GM12875 (cell line): ENCODE measurements at regions not wholly inside any gene's neighbourhood (a gene's known extent, or its start where the extent isn't known, plus 50 kb on each side); places are given as distances from the start of the nearest gene placed in this dataset.

Experiments
- H3K4me3 ChIP-seq: one replicate; pipeline ENCODE4 v1.5.1; 2011; ENCODE audit warnings: low read depth, low read length, control low read depth
- TF ChIP-seq, protein P1 (sequence below): IDR thresholded peaks from 2 replicates; pipeline ENCODE4 v1.5.1; 2011; ENCODE audit warnings: low read depth, mild to moderate bottlenecking, control low read depth, inconsistent platforms, low read length, moderate library complexity, borderline replicate concordance; ENCODE audit not compliant: insufficient read depth

DNA sequence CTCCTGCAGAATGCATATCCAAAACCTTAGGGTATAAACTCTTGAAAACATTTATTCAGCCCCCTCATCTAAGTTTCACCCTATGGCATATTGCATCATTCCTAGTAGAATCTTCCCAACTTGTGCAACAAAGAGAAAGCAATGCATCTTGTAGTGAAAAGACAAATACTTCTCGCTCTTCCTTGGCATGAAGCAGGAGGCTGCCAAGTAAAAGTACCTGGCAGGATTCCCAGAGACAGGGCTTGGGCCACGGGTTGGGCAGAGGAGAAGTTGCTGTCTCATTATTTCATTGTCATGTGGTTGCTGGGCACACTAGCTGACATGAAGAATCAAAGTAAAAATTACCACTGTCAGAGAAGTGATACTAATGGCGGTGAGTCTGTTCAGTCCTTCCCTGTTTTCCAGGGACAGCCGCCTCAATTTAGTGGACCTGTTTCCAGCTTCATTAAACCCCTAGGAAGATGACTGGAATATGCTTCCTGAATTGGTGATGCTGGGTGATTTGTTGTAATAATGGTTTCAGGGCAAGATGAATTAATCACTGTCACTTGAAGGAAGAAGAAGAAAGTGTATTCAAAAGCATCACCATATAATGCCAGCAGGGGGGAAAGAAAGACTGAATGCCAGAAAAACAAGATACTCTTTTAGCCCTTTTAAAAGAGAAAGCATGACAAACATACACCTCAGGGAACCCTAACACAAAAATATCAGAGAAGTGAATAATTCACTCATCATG lies 380.5 kb upstream of the IGFBP7 start:
- H3K4me3 ChIP-seq = no peak overlapping the region
- TF ChIP-seq, protein P1, sequence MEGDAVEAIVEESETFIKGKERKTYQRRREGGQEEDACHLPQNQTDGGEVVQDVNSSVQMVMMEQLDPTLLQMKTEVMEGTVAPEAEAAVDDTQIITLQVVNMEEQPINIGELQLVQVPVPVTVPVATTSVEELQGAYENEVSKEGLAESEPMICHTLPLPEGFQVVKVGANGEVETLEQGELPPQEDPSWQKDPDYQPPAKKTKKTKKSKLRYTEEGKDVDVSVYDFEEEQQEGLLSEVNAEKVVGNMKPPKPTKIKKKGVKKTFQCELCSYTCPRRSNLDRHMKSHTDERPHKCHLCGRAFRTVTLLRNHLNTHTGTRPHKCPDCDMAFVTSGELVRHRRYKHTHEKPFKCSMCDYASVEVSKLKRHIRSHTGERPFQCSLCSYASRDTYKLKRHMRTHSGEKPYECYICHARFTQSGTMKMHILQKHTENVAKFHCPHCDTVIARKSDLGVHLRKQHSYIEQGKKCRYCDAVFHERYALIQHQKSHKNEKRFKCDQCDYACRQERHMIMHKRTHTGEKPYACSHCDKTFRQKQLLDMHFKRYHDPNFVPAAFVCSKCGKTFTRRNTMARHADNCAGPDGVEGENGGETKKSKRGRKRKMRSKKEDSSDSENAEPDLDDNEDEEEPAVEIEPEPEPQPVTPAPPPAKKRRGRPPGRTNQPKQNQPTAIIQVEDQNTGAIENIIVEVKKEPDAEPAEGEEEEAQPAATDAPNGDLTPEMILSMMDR = no peak

DNA sequence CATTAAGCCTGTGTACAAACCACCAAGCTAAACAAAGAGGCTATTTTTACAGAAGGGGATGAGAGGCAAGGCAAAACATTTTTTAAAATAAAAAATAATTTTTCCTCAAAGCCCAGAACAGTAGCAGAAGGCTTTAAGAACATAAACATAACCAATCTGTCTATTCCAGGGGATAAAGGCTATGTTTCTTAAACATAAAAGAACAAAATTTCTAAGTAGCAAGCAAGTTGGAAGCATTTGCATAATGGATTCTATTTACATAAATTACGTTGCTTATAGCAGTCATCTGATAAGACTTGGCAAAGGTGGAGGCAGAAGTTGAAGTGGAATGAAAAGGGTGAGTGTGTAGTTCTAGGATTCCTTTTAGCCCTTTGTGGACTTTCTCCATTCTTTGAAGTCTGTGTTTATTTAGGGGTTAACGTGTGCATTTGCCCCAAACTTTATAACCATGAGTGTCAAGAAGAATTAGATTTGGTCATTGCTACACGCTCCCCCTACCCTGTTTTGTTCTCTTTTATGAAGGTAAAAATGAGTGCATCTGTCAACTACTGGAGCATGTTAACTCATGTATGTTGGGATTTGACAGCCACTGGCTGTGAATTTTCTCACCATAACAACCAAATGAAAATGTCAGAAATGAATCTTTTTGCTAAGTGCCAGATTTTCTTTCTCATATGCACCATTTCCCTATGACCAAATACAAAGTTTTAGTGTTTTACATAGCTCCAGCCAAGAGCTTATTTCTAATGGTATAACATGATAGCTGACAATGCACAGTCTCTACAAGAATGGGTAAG lies 378.4 kb upstream of the IGFBP7 start:
- TF ChIP-seq, protein P1 = no peak
- no peak overlapping the region for H3K4me3 ChIP-seq

DNA sequence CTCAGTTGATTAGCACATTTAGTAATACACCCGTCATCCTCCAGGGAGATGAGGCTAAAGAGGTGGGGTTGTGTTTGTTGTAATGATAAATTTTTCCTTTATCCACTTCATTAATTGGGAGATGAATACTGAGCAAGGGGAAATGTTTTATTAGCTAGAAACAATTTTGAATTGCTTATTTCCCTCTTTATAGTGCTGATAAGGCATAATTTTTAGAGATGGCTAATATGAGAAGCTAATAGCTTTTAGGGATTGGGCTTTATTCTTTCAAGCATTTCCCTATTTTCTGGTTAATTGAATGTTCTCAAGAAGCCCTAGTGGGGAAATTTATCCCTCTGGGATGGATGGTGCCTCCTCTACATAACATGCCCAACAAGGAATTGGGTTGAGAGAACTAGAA lies 365.2 kb upstream of the IGFBP7 start:
- TF ChIP-seq, protein P1 = no peak
- no peak overlapping the region for H3K4me3 ChIP-seq

DNA sequence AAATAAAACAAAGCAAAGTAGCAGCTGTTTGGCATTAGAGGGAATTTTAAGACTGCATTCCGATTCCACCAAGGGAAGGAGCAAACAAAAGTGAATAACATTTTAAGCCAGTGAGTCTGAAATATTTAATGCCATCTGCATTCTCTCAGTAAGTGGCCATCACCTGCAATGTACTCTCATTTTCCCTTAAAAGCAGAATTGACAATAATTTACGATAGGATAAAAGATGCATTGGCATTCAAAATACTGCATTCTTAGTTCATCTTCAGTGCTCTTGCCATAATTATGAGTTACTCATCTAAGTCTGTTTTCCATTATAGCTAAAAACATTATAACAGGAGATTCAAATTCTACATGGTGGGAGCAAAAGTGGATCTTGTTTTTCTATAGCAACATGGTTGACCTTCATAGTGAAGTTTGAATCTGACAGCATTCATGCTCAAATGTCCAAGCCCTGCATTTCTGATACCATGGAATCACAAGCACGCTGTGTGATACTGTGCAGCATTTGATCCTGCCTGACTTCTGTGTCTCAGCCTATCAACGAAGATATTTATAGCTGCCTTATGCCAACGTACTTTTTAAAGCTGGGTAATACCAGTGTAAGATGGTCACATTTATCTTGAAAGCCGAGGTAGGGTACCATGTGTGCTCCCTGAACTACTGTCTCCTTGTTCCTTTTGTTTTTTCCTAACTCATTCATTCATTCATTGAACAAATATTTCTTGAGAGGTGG lies 355.3 kb upstream of the IGFBP7 start:
- TF ChIP-seq, protein P1 = no peak
- H3K4me3 ChIP-seq = no peak overlapping the region

DNA sequence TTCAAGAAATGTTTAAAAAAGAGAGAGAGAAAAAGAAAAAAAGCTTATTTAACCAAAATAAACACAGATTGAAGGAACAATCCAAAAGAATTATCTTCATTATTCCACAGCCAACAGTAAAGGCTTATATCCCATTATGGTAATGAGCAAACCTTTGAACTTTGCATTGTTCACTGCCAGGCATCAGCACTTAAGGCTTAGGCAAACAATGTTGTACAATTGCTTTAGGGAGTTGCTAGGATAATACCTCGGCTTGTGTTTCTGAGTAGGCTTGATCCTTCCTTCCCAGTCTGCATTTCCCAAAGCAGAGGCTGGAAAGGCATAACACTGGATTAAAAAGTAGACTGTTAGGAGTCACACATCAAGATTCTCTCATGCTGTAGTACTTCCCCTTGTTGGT lies 352.7 kb upstream of the IGFBP7 start:
- no peak overlapping the region for H3K4me3 ChIP-seq
- TF ChIP-seq, protein P1 = no peak

DNA sequence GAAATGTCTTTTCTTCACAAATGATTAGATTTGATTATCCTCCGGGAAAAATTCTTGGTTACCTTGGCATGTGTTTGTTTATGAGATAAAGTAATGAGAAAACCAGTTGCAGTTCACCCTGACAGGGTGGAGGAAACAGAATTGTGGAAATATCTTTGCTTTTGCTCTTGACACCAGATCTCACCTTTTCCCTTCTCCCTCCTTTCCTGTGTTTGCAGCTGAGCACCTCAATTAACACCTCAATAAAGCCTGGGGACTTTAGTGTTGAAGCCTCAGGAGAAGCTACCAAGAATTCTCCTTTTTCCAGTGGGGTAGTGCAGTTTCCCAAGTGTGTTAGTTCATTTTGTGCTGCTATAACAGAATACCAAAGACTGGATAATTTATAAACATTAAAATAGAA lies 350.8 kb upstream of the IGFBP7 start:
- H3K4me3 ChIP-seq = no peak overlapping the region
- TF ChIP-seq, protein P1 = no peak
